ENCODE measurements at regions not wholly inside any gene's neighbourhood (a gene's known extent, or its start where the extent isn't known, plus 50 kb on each side); places are given as distances from the start of the nearest gene placed in this dataset.

- TF ChIP-seq, protein P1, sequence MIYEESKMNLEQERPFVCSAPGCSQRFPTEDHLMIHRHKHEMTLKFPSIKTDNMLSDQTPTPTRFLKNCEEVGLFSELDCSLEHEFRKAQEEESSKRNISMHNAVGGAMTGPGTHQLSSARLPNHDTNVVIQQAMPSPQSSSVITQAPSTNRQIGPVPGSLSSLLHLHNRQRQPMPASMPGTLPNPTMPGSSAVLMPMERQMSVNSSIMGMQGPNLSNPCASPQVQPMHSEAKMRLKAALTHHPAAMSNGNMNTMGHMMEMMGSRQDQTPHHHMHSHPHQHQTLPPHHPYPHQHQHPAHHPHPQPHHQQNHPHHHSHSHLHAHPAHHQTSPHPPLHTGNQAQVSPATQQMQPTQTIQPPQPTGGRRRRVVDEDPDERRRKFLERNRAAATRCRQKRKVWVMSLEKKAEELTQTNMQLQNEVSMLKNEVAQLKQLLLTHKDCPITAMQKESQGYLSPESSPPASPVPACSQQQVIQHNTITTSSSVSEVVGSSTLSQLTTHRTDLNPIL (CRISPR knock-in tag; IDR thresholded peaks at IDR 0.05; ENCODE audit: low read depth): no peak
- TF ChIP-seq ZFP30 (CRISPR knock-in tag; IDR thresholded peaks at IDR 0.05): no peak
- TF ChIP-seq PPARA (CRISPR knock-in tag; IDR thresholded peaks at IDR 0.05; ENCODE audit: borderline replicate concordance): no peak
- TF ChIP-seq ZFP3 (CRISPR knock-in tag; IDR thresholded peaks at IDR 0.05): no peak
- no peak for TF ChIP-seq RARB (CRISPR knock-in tag; IDR thresholded peaks at IDR 0.05)
- no peak for TF ChIP-seq ZNF70 (CRISPR knock-in tag; IDR thresholded peaks at IDR 0.05)
- no peak for TF ChIP-seq ZNF565 (CRISPR knock-in tag; conservative IDR thresholded peaks at IDR 0.05; ENCODE audit: low read depth)
- TF ChIP-seq, protein P2, sequence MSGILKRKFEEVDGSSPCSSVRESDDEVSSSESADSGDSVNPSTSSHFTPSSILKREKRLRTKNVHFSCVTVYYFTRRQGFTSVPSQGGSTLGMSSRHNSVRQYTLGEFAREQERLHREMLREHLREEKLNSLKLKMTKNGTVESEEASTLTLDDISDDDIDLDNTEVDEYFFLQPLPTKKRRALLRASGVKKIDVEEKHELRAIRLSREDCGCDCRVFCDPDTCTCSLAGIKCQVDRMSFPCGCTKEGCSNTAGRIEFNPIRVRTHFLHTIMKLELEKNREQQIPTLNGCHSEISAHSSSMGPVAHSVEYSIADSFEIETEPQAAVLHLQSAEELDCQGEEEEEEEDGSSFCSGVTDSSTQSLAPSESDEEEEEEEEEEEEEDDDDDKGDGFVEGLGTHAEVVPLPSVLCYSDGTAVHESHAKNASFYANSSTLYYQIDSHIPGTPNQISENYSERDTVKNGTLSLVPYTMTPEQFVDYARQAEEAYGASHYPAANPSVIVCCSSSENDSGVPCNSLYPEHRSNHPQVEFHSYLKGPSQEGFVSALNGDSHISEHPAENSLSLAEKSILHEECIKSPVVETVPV (CRISPR knock-in tag; IDR thresholded peaks at IDR 0.05): no peak
- TF ChIP-seq ZNF8 (CRISPR knock-in tag; IDR thresholded peaks at IDR 0.05): no peak
- TF ChIP-seq, protein P3, sequence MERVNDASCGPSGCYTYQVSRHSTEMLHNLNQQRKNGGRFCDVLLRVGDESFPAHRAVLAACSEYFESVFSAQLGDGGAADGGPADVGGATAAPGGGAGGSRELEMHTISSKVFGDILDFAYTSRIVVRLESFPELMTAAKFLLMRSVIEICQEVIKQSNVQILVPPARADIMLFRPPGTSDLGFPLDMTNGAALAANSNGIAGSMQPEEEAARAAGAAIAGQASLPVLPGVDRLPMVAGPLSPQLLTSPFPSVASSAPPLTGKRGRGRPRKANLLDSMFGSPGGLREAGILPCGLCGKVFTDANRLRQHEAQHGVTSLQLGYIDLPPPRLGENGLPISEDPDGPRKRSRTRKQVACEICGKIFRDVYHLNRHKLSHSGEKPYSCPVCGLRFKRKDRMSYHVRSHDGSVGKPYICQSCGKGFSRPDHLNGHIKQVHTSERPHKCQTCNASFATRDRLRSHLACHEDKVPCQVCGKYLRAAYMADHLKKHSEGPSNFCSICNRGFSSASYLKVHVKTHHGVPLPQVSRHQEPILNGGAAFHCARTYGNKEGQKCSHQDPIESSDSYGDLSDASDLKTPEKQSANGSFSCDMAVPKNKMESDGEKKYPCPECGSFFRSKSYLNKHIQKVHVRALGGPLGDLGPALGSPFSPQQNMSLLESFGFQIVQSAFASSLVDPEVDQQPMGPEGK (CRISPR knock-in tag; IDR thresholded peaks at IDR 0.05; ENCODE audit: borderline replicate concordance): no peak
- no peak for TF ChIP-seq GLIS3 (CRISPR knock-in tag; IDR thresholded peaks at IDR 0.05)
- TF ChIP-seq, protein P4, sequence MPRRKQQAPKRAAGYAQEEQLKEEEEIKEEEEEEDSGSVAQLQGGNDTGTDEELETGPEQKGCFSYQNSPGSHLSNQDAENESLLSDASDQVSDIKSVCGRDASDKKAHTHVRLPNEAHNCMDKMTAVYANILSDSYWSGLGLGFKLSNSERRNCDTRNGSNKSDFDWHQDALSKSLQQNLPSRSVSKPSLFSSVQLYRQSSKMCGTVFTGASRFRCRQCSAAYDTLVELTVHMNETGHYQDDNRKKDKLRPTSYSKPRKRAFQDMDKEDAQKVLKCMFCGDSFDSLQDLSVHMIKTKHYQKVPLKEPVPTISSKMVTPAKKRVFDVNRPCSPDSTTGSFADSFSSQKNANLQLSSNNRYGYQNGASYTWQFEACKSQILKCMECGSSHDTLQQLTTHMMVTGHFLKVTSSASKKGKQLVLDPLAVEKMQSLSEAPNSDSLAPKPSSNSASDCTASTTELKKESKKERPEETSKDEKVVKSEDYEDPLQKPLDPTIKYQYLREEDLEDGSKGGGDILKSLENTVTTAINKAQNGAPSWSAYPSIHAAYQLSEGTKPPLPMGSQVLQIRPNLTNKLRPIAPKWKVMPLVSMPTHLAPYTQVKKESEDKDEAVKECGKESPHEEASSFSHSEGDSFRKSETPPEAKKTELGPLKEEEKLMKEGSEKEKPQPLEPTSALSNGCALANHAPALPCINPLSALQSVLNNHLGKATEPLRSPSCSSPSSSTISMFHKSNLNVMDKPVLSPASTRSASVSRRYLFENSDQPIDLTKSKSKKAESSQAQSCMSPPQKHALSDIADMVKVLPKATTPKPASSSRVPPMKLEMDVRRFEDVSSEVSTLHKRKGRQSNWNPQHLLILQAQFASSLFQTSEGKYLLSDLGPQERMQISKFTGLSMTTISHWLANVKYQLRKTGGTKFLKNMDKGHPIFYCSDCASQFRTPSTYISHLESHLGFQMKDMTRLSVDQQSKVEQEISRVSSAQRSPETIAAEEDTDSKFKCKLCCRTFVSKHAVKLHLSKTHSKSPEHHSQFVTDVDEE (CRISPR knock-in tag; IDR thresholded peaks at IDR 0.05): no peak
- TF ChIP-seq, protein P5, sequence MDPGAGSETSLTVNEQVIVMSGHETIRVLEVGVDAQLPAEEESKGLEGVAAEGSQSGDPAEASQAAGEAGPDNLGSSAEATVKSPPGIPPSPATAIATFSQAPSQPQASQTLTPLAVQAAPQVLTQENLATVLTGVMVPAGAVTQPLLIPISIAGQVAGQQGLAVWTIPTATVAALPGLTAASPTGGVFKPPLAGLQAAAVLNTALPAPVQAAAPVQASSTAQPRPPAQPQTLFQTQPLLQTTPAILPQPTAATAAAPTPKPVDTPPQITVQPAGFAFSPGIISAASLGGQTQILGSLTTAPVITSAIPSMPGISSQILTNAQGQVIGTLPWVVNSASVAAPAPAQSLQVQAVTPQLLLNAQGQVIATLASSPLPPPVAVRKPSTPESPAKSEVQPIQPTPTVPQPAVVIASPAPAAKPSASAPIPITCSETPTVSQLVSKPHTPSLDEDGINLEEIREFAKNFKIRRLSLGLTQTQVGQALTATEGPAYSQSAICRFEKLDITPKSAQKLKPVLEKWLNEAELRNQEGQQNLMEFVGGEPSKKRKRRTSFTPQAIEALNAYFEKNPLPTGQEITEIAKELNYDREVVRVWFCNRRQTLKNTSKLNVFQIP (CRISPR knock-in tag; IDR thresholded peaks at IDR 0.05; ENCODE audit: borderline replicate concordance, low read depth): no peak
Measured at GRCh38 chr6:22204153-22204552, 92.7 kb downstream of the PRL start.
